Upper lobe of right lung (tissue), 1 donor: ENCODE measurements at regions not wholly inside any gene's neighbourhood (a gene's known extent, or its start where the extent isn't known, plus 50 kb on each side); places are given as distances from the start of the nearest gene placed in this dataset.

Experiments used
- ATAC-seq: fragments of 200-7000 bp; cut with Tn5 transposase; one replicate; pipeline ENCODE4 v1.9.1; 2020; ENCODE audit warnings: mild to moderate bottlenecking, moderate library complexity
- DNase-seq: peaks from one replicate; pipeline ENCODE4 v3.0.0-alpha.2; 2020
- H3K27ac ChIP-seq: fragments of 200-600 bp; one replicate; pipeline ENCODE4 v1.8.0; 2022
- H3K27me3 ChIP-seq: fragments of 200-600 bp; one replicate; pipeline ENCODE4 v1.8.0; 2022; ENCODE audit warnings: mild to moderate bottlenecking
- H3K36me3 ChIP-seq: fragments of 200-600 bp; one replicate; pipeline ENCODE4 v1.8.0; 2022
- H3K4me1 ChIP-seq: fragments of 200-600 bp; one replicate; pipeline ENCODE4 v1.8.0; 2022
- H3K4me3 ChIP-seq: fragments of 200-600 bp; one replicate; pipeline ENCODE4 v1.8.0; 2022; ENCODE audit warnings: mild to moderate bottlenecking
- H3K9me3 ChIP-seq: fragments of 200-600 bp; one replicate; pipeline ENCODE4 v1.8.0; 2022
- CTCF ChIP-seq: fragments of 200-600 bp; IDR thresholded peaks from one replicate; pipeline ENCODE4 v1.8.0; 2022; ENCODE audit warnings: antibody characterized with exemption
- intact Hi-C: fragments of 100-400 bp; cut with DNase I; formaldehyde crosslinking; loops from one replicate; pipeline ENCODE4 v1.11.0; 2022
- donor health status: DM: no; HTN: yes; CAD: no; lungs with severe emphysema.

GRCh38 chr1:5803851-5804250 lies 188.4 kb downstream of the NPHP4 start:
- H3K4me1 ChIP-seq: no peaks in the 10 kb centered on the region
- no peak overlapping the region for H3K4me3 ChIP-seq
- no peaks in the 10 kb centered on the region for H3K27me3 ChIP-seq
- no peaks in the 10 kb centered on the region for H3K9me3 ChIP-seq
- H3K36me3 ChIP-seq: no peaks in the 10 kb centered on the region
- no peak for TF ChIP-seq CTCF
- ATAC-seq (no peak), DNase-seq (no peak)
- no peak overlapping the region for H3K27ac ChIP-seq
- intact Hi-C loops: no loop called here

- no peak overlapping the region for H3K27ac ChIP-seq
- no peak overlapping the region for H3K4me3 ChIP-seq
- ATAC-seq (no peak), DNase-seq (no peak)
- H3K36me3 ChIP-seq: no peaks in the 10 kb centered on the region
- no peaks in the 10 kb centered on the region for H3K9me3 ChIP-seq
- no peak for TF ChIP-seq CTCF
- H3K27me3 ChIP-seq: no peaks in the 10 kb centered on the region
- intact Hi-C loops: no loop called here
- no peaks in the 10 kb centered on the region for H3K4me1 ChIP-seq
Observed at GRCh38 chr1:5802606-5803005, 189.6 kb downstream of the NPHP4 start.

GRCh38 chr1:5798904-5799303 lies 193.3 kb downstream of the NPHP4 start:
- ATAC-seq (no peak), DNase-seq (no peak)
- no peak overlapping the region for H3K4me3 ChIP-seq
- H3K27me3 ChIP-seq: no peaks in the 10 kb centered on the region
- intact Hi-C loops: no loop called here
- no peak overlapping the region for H3K27ac ChIP-seq
- no peaks in the 10 kb centered on the region for H3K36me3 ChIP-seq
- no peak for TF ChIP-seq CTCF
- no peaks in the 10 kb centered on the region for H3K9me3 ChIP-seq
- H3K4me1 ChIP-seq: no peaks in the 10 kb centered on the region

- no peaks in the 10 kb centered on the region for H3K9me3 ChIP-seq
- H3K4me3 ChIP-seq: no peak overlapping the region
- ATAC-seq (no peak), DNase-seq (no peak)
- peaks cover 4% of the 10 kb centered on the region for H3K27me3 ChIP-seq
- no peak overlapping the region for H3K27ac ChIP-seq
- no peaks in the 10 kb centered on the region for H3K36me3 ChIP-seq
- no peak for TF ChIP-seq CTCF
- intact Hi-C loops: no loop called here
- no peaks in the 10 kb centered on the region for H3K4me1 ChIP-seq
Observed at GRCh38 chr1:5798151-5798730, 194.0 kb downstream of the NPHP4 start.

GRCh38 chr1:5796028-5796427 lies 196.2 kb downstream of the NPHP4 start:
- no peaks in the 10 kb centered on the region for H3K4me1 ChIP-seq
- intact Hi-C loops: no loop called here
- DNase-seq (no peak), ATAC-seq (no peak)
- peaks cover 9% of the 10 kb centered on the region for H3K27me3 ChIP-seq
- TF ChIP-seq CTCF: no peak
- H3K4me3 ChIP-seq: no peak overlapping the region
- H3K27ac ChIP-seq: no peak overlapping the region
- H3K36me3 ChIP-seq: no peaks in the 10 kb centered on the region
- H3K9me3 ChIP-seq: no peaks in the 10 kb centered on the region

- TF ChIP-seq CTCF: no peak
- H3K27me3 ChIP-seq: peaks cover 9% of the 10 kb centered on the region
Observed at GRCh38 chr1:5794279-5794678, 197.9 kb downstream of the NPHP4 start.

More at GRCh38 chr1:5794279-5794678, 197.9 kb downstream of the NPHP4 start:
- no peaks in the 10 kb centered on the region for H3K9me3 ChIP-seq
- H3K36me3 ChIP-seq: no peaks in the 10 kb centered on the region
- H3K27ac ChIP-seq: no peak overlapping the region
- H3K4me1 ChIP-seq: no peaks in the 10 kb centered on the region
- DNase-seq (no peak), ATAC-seq (no peak)
- intact Hi-C loops: no loop called here
- H3K4me3 ChIP-seq: no peak overlapping the region
